ENCODE measurements at regions not wholly inside any gene's neighbourhood (a gene's known extent, or its start where the extent isn't known, plus 50 kb on each side); places are given as distances from the start of the nearest gene placed in this dataset.

DNA sequence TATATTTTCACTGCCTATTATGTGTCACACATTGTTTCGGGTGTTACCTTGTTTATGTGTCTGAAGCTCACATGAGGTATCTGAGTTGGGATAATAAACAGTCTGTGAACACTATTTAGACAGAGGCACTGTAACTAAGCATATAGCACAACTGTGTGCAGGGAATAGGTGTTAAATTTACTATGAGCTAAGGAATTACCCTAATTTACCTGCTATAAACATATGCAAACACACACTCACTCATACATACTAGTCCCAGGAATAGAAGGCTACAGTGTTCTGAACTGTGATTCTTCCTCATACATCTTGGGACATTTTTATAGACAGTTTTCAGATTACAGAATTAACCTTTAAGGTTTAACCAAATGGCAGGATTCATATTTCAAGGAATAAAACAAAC is 127.6 kb upstream of the SPANXN4 start (continued):
- TF ChIP-seq, protein P1, sequence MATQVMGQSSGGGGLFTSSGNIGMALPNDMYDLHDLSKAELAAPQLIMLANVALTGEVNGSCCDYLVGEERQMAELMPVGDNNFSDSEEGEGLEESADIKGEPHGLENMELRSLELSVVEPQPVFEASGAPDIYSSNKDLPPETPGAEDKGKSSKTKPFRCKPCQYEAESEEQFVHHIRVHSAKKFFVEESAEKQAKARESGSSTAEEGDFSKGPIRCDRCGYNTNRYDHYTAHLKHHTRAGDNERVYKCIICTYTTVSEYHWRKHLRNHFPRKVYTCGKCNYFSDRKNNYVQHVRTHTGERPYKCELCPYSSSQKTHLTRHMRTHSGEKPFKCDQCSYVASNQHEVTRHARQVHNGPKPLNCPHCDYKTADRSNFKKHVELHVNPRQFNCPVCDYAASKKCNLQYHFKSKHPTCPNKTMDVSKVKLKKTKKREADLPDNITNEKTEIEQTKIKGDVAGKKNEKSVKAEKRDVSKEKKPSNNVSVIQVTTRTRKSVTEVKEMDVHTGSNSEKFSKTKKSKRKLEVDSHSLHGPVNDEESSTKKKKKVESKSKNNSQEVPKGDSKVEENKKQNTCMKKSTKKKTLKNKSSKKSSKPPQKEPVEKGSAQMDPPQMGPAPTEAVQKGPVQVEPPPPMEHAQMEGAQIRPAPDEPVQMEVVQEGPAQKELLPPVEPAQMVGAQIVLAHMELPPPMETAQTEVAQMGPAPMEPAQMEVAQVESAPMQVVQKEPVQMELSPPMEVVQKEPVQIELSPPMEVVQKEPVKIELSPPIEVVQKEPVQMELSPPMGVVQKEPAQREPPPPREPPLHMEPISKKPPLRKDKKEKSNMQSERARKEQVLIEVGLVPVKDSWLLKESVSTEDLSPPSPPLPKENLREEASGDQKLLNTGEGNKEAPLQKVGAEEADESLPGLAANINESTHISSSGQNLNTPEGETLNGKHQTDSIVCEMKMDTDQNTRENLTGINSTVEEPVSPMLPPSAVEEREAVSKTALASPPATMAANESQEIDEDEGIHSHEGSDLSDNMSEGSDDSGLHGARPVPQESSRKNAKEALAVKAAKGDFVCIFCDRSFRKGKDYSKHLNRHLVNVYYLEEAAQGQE (IDR thresholded peaks at IDR 0.05; ENCODE audit: borderline replicate concordance): no peak
- TF ChIP-seq, protein P1 (CRISPR knock-in tag; IDR thresholded peaks at IDR 0.05; ENCODE audit: low read depth): no peak
- TF ChIP-seq ELF2 (CRISPR knock-in tag; IDR thresholded peaks at IDR 0.05): no peak
- TF ChIP-seq, protein P2, sequence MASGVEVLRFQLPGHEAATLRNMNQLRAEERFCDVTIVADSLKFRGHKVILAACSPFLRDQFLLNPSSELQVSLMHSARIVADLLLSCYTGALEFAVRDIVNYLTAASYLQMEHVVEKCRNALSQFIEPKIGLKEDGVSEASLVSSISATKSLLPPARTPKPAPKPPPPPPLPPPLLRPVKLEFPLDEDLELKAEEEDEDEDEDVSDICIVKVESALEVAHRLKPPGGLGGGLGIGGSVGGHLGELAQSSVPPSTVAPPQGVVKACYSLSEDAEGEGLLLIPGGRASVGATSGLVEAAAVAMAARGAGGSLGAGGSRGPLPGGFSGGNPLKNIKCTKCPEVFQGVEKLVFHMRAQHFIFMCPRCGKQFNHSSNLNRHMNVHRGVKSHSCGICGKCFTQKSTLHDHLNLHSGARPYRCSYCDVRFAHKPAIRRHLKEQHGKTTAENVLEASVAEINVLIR (CRISPR knock-in tag; IDR thresholded peaks at IDR 0.05): no peak
- no peak for TF ChIP-seq ZNF589 (CRISPR knock-in tag; IDR thresholded peaks at IDR 0.05; ENCODE audit: low read depth)
- no peak for TF ChIP-seq CBX1 (IDR thresholded peaks at IDR 0.05; ENCODE audit: low read depth)

All from K562 (cell line).